OCI-M2 (cell line): ENCODE measurements at regions not wholly inside any gene's neighbourhood (a gene's known extent, or its start where the extent isn't known, plus 50 kb on each side); places are given as distances from the start of the nearest gene placed in this dataset.

Source experiments
- DNase-seq: peaks from one replicate; lab custom pipeline; 2025; ENCODE audit not compliant: unreplicated experiment; lab: John Stamatoyannopoulos, UW

GRCh38 chr2:203789618-203790017 is 78.0 kb upstream of the CTLA4 start:
- DNase-seq = no peak

GRCh38 chr2:203790134-203790852 is 77.3 kb upstream of the CTLA4 start:
- no peak for DNase-seq

GRCh38 chr2:203796248-203797010 is 71.1 kb upstream of the CTLA4 start:
- DNase-seq = no peak

GRCh38 chr2:203797276-203797675 is 70.3 kb upstream of the CTLA4 start:
- DNase-seq = no peak

- DNase-seq = no peak
These were observed 69.9 kb upstream of the CTLA4 start for GRCh38 chr2:203797712-203798111.

GRCh38 chr2:203798296-203799087 is 69.1 kb upstream of the CTLA4 start:
- DNase-seq = no peak

GRCh38 chr2:203799908-203800307 is 67.7 kb upstream of the CTLA4 start:
- no peak for DNase-seq

GRCh38 chr2:203800783-203801182 is 66.8 kb upstream of the CTLA4 start:
- no peak for DNase-seq

- no peak for DNase-seq
These were observed 65.1 kb upstream of the CTLA4 start for GRCh38 chr2:203802342-203803052.

- no peak for DNase-seq
These were observed 64.5 kb upstream of the CTLA4 start for GRCh38 chr2:203803053-203803429.

- DNase-seq = no peak
These were observed 63.5 kb upstream of the CTLA4 start for GRCh38 chr2:203804070-203804469.

GRCh38 chr2:203804764-203805485 is 62.6 kb upstream of the CTLA4 start:
- no peak for DNase-seq

- no peak for DNase-seq
These were observed 62.1 kb upstream of the CTLA4 start for GRCh38 chr2:203805486-203805838.

GRCh38 chr2:203806761-203807160 is 60.8 kb upstream of the CTLA4 start:
- DNase-seq = no peak

- no peak for DNase-seq
These were observed 59.4 kb upstream of the CTLA4 start for GRCh38 chr2:203808046-203808750.

- no peak for DNase-seq
These were observed 58.5 kb upstream of the CTLA4 start for GRCh38 chr2:203809084-203809521.

GRCh38 chr2:203809991-203810510 is 57.5 kb upstream of the CTLA4 start:
- DNase-seq = no peak

GRCh38 chr2:203811491-203812221 is 55.9 kb upstream of the CTLA4 start:
- DNase-seq = no peak
